MCF 10A (cell line): ENCODE measurements at regions not wholly inside any gene's neighbourhood (a gene's known extent, or its start where the extent isn't known, plus 50 kb on each side); places are given as distances from the start of the nearest gene placed in this dataset.

Experiments used
- BruUV-seq: library from RNA; stranded (reverse); fragments of 400-500 nt; replicated peaks from 2 replicates; lab custom pipeline; 2021; lab: Mats Ljungman, UMichigan
- CTCF ChIA-PET: fragments of 300-600 bp; sonication (Branson Sonifier 250); formaldehyde crosslinking; extraction: SDS; loops from one replicate; lab custom pipeline; 2021; ENCODE audit warnings: antibody characterized with exemption, inconsistent platforms; lab: Yijun Ruan, JAX
- POLR2A ChIA-PET: fragments of 300-600, 350-650 bp; sonication (Branson Sonifier 250); formaldehyde crosslinking; extraction: SDS; loops from one replicate; lab custom pipeline; 2020; ENCODE audit warnings: antibody characterized with exemption, inconsistent platforms; lab: Yijun Ruan, JAX
- DNase-seq: peaks from one replicate; pipeline ENCODE4 v3.0.0-alpha.2; 2018; ENCODE audit not compliant: unreplicated experiment
- H3K27ac Mint-ChIP-seq: one replicate; pipeline ENCODE4 v1.8.0; 2022; ENCODE audit warnings: mild to moderate bottlenecking, low read depth, mixed read lengths; ENCODE audit not compliant: unreplicated experiment
- H3K27me3 Mint-ChIP-seq: one replicate; pipeline ENCODE4 v1.8.0; 2022; ENCODE audit warnings: mixed read lengths; ENCODE audit not compliant: insufficient read depth, unreplicated experiment
- H3K36me3 Mint-ChIP-seq: one replicate; pipeline ENCODE4 v1.8.0; 2022; ENCODE audit warnings: mild to moderate bottlenecking, moderate library complexity, mixed read lengths; ENCODE audit not compliant: insufficient read depth, unreplicated experiment
- H3K4me1 Mint-ChIP-seq: one replicate; pipeline ENCODE4 v1.8.0; 2022; ENCODE audit warnings: mixed read lengths; ENCODE audit not compliant: insufficient read depth, unreplicated experiment
- H3K4me3 Mint-ChIP-seq: one replicate; pipeline ENCODE4 v1.8.0; 2022; ENCODE audit warnings: mild to moderate bottlenecking, moderate library complexity, mixed read lengths; ENCODE audit not compliant: unreplicated experiment
- H3K9me3 Mint-ChIP-seq: one replicate; pipeline ENCODE4 v1.8.0; 2022; ENCODE audit warnings: mixed read lengths; ENCODE audit not compliant: unreplicated experiment
- intact Hi-C: fragments of 100-400 bp; cut with micrococcal nuclease; formaldehyde crosslinking; loops from 2 replicates; pipeline ENCODE4 v1.14.1; 2022
- TF ChIP-seq, protein P1 (sequence below): fragments of 200-600 bp; IDR thresholded peaks from one replicate; pipeline ENCODE4 v1.8.0; 2022; ENCODE audit warnings: antibody characterized with exemption, mild to moderate bottlenecking; ENCODE audit not compliant: unreplicated experiment

DNA sequence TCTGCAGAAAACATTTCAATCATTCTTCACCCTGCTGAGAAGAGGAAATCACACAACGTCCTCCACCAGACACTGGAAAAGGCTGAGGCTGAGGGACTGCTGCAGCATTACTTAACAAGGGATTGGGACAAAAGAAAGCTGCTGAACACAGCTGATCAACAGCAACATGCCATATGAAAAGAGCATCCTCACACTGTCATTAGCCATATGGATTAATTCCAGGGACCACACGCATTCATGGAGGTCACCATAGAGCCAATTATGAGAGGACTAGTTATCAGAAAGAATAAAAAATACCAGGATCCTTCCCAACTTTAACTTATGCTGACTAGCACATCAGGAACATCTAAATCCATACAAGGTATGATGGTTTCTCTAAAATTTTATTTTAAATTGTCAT is 825.0 kb downstream of the NLGN4Y start:
- Mint-ChIP-seq H3K4me1 (no peaks in the 10 kb centered on the region), H3K9me3 (no peaks in the 10 kb centered on the region), H3K27me3 (no peaks in the 10 kb centered on the region), H3K27ac (no peak overlapping the region), H3K36me3 (no peaks in the 10 kb centered on the region), H3K4me3 (no peak overlapping the region)
- ChIA-PET CTCF (no interaction called here), POLR2A (no interaction called here)
- no TSS peak for BruUV-seq
- TF ChIP-seq, protein P1, sequence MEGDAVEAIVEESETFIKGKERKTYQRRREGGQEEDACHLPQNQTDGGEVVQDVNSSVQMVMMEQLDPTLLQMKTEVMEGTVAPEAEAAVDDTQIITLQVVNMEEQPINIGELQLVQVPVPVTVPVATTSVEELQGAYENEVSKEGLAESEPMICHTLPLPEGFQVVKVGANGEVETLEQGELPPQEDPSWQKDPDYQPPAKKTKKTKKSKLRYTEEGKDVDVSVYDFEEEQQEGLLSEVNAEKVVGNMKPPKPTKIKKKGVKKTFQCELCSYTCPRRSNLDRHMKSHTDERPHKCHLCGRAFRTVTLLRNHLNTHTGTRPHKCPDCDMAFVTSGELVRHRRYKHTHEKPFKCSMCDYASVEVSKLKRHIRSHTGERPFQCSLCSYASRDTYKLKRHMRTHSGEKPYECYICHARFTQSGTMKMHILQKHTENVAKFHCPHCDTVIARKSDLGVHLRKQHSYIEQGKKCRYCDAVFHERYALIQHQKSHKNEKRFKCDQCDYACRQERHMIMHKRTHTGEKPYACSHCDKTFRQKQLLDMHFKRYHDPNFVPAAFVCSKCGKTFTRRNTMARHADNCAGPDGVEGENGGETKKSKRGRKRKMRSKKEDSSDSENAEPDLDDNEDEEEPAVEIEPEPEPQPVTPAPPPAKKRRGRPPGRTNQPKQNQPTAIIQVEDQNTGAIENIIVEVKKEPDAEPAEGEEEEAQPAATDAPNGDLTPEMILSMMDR: no peak
- intact Hi-C loops: no loop called here
- DNase-seq: no peak

DNA sequence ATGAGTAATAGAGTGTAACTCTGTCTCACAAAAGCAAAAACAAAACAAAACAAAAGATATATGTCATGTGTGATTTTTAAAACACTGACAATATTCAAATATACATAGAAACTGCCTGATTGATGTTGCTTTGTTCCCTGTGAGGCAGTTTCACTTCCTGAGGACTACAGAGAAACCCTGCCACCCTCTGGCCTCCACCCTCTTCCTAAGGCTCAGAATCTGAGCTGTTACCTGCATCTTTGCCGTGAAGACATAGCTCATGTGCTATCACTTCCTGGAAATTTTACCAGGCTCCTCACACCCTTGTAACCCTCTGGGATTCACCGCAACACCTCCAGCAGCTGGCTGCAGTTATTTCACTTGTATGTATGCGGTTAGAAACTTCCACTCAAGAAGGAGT is 831.0 kb downstream of the NLGN4Y start:
- intact Hi-C loops: no loop called here
- no peaks in the 10 kb centered on the region for H3K9me3 Mint-ChIP-seq
- no TSS peak for BruUV-seq
- H3K36me3 Mint-ChIP-seq: no peaks in the 10 kb centered on the region
- no peaks in the 10 kb centered on the region for H3K4me1 Mint-ChIP-seq
- H3K4me3 Mint-ChIP-seq: no peak overlapping the region
- H3K27ac Mint-ChIP-seq: no peak overlapping the region
- TF ChIP-seq, protein P1: no peak
- POLR2A ChIA-PET: no interaction called here
- H3K27me3 Mint-ChIP-seq: no peaks in the 10 kb centered on the region
- DNase-seq: peak; percentile 4
- CTCF ChIA-PET: no interaction called here

DNA sequence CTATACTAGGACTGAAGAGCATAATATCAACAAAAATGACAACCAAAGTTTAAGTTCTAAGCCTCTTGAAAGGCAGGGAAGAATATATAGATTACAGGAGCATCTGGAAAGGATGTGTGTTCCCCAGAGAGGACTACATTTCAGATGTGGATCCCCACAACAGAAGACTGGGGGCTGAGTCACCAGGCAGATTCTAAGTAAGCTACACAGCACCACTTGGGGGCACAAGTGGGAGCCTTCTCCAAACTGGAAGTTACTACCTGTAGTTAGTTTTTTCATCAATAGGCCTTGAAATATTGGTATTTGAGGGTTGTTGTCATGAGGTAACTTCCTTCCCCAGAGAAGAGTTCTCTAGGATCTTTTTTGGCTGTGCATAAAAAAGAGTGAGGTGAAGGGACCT is 836.1 kb downstream of the NLGN4Y start:
- intact Hi-C loops: no loop called here
- Mint-ChIP-seq H3K4me1 (no peaks in the 10 kb centered on the region), H3K4me3 (no peak overlapping the region), H3K27ac (no peak overlapping the region), H3K36me3 (no peaks in the 10 kb centered on the region), H3K9me3 (no peaks in the 10 kb centered on the region), H3K27me3 (no peaks in the 10 kb centered on the region)
- CTCF ChIA-PET: no interaction called here
- no peak for DNase-seq
- TF ChIP-seq, protein P1: no peak
- no TSS peak for BruUV-seq
- POLR2A ChIA-PET: no interaction called here

DNA sequence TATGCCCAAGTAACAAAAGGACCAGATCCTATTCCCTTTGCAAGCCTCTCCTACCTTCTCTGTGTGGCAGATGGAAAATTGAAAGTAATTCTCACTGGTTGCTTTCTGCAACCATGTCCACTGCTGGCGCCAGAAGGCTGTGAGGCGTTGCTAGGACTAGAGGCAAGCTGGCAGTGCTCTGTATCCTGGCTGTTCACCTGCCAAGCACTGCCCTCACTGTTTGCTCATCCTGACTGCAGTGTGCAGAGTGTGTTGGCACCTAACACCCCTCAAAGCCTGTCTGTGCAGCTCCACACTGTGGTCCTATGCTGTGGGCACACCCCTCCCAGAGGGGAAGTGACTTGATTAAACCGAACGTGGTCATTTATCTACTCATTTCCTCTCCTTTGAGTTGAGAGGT is 840.7 kb downstream of the NLGN4Y start:
- CTCF ChIA-PET: no interaction called here
- BruUV-seq: no TSS peak
- Mint-ChIP-seq H3K27me3 (no peaks in the 10 kb centered on the region), H3K9me3 (no peaks in the 10 kb centered on the region), H3K36me3 (no peaks in the 10 kb centered on the region), H3K4me1 (no peaks in the 10 kb centered on the region), H3K4me3 (no peak overlapping the region), H3K27ac (no peak overlapping the region)
- TF ChIP-seq, protein P1: no peak
- DNase-seq: no peak
- intact Hi-C loops: no loop called here
- POLR2A ChIA-PET: no interaction called here
